ENCODE measurements at regions not wholly inside any gene's neighbourhood (a gene's known extent, or its start where the extent isn't known, plus 50 kb on each side); places are given as distances from the start of the nearest gene placed in this dataset.

- intact Hi-C loops (cut with DNase I) = no loop called here
- TF ChIP-seq, protein P1, sequence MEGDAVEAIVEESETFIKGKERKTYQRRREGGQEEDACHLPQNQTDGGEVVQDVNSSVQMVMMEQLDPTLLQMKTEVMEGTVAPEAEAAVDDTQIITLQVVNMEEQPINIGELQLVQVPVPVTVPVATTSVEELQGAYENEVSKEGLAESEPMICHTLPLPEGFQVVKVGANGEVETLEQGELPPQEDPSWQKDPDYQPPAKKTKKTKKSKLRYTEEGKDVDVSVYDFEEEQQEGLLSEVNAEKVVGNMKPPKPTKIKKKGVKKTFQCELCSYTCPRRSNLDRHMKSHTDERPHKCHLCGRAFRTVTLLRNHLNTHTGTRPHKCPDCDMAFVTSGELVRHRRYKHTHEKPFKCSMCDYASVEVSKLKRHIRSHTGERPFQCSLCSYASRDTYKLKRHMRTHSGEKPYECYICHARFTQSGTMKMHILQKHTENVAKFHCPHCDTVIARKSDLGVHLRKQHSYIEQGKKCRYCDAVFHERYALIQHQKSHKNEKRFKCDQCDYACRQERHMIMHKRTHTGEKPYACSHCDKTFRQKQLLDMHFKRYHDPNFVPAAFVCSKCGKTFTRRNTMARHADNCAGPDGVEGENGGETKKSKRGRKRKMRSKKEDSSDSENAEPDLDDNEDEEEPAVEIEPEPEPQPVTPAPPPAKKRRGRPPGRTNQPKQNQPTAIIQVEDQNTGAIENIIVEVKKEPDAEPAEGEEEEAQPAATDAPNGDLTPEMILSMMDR (IDR thresholded peaks at IDR 0.05) = no peak
- Histone ChIP-seq H3K4me1 (no peaks in the 10 kb centered on the region), H3K36me3 (no peaks in the 10 kb centered on the region), H3K27me3 (peaks cover 0 to 52% (median 24%) of the 10 kb centered on the region in 7 donors), H3K9me3 (peaks cover 0 to 5% (median 0%) of the 10 kb centered on the region in 11 donors), H3K27ac (no peak overlapping the region), H3K4me3 (no peak overlapping the region)
- WGBS, 2 donors = 88 to 91% methylated on average over 7 of the region's 7 CpGs
- DNase-seq (no peak), ATAC-seq (no peak)
Observed at GRCh38 chr13:26882731-26883130, 122.1 kb upstream of the GPR12 start.

- Histone ChIP-seq H3K4me1 (no peaks in the 10 kb centered on the region), H3K4me3 (no peak overlapping the region), H3K9me3 (peaks cover 0 to 16% (median 4%) of the 10 kb centered on the region in 11 donors), H3K27me3 (peaks cover 0 to 41% (median 24%) of the 10 kb centered on the region in 7 donors), H3K36me3 (no peaks in the 10 kb centered on the region), H3K27ac (no peak overlapping the region)
- peak in 1 of 2 donors; percentile 10 for DNase-seq
- peak in 1 of 8 donors; percentile 55 for ATAC-seq
- TF ChIP-seq, protein P1 (IDR thresholded peaks at IDR 0.05) = no peak
- 19 to 25% methylated on average over 6 of the region's 6 CpGs for WGBS, 2 donors
- intact Hi-C loops (cut with DNase I) = no loop called here
Observed at GRCh38 chr13:26881154-26881553, 120.6 kb upstream of the GPR12 start.

DNA sequence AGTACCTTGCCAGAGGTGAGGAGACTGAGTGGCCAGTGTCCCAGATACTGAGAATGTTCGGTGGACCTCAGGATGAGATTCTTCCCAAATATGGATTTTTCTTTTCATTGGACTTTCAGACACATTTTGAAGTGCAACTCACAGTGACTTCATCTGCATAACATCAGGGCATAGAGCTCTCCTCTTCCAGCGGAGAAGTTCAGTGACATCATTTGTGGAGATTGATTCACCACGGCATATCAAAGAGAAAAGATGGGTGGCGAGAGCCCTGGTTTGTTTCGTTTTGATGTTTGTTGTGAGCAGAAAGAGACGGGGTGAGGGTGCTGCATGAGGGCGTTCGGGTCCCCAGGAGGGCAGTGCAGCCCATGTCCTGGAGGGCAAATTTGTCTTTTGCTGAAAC is 120.1 kb upstream of the GPR12 start:
- H3K9me3 ChIP-seq = peaks cover 0 to 20% (median 5%) of the 10 kb centered on the region in 11 donors
- H3K27me3 ChIP-seq = peaks cover 0 to 38% (median 24%) of the 10 kb centered on the region in 7 donors
- H3K4me1 ChIP-seq = no peaks in the 10 kb centered on the region
- ATAC-seq (no peak), DNase-seq (no peak)
- WGBS, 2 donors = 57 to 69% methylated on average over 8 of the region's 8 CpGs
- TF ChIP-seq, protein P1 (IDR thresholded peaks at IDR 0.05) = no peak
- intact Hi-C loops (cut with DNase I) = no loop called here
- no peak overlapping the region for H3K4me3 ChIP-seq
- no peaks in the 10 kb centered on the region for H3K36me3 ChIP-seq
- no peak overlapping the region for H3K27ac ChIP-seq

DNA sequence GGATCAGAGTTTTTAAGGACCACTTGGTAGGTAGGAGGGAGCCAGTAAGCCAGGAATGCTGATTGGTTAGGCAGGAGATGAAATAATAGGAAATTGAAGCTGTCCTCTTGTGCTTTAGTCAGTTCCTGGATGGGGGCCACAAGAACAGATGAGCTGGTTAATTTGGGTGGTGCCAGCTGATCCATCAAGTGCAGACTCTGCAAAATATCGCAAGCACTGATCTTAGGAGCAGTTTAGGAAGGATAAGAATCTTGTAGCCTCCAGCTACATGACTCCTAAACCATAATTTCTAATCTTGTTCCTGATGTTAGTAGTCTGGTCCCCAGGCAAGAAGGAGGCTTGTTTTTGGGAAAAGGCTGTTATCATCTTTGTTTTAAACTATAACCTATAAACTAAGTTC is 117.9 kb upstream of the GPR12 start:
- H3K4me3 ChIP-seq = no peak overlapping the region
- no peak overlapping the region for H3K27ac ChIP-seq
- no peak for ATAC-seq
- H3K36me3 ChIP-seq = no peaks in the 10 kb centered on the region
- TF ChIP-seq, protein P1 (IDR thresholded peaks at IDR 0.05) = no peak
- peaks cover 0 to 34% (median 25%) of the 10 kb centered on the region in 7 donors for H3K27me3 ChIP-seq
- intact Hi-C loops (cut with DNase I) = no loop called here
- peaks cover 0 to 26% (median 5%) of the 10 kb centered on the region in 11 donors for H3K9me3 ChIP-seq
- H3K4me1 ChIP-seq = no peaks in the 10 kb centered on the region
- 0 to 87% methylated on average over 1 of the region's 1 CpG for WGBS, 2 donors
- no peak for DNase-seq

Data from heart right ventricle (tissue), 16 donors.